Occipital lobe (tissue), 1 donor: ENCODE measurements at regions not wholly inside any gene's neighbourhood (a gene's known extent, or its start where the extent isn't known, plus 50 kb on each side); places are given as distances from the start of the nearest gene placed in this dataset.
"Not testable (repeated sequence)": the region's sequence is repeated elsewhere in the genome, so short reads cannot be mapped to it uniquely, and the experiment has no call there.

Experiments used
- DNase-seq: peaks from one replicate; lab custom pipeline; 2025; lab: John Stamatoyannopoulos, UW

- DNase-seq, result no peak
These were observed 223.0 kb upstream of the SYNCRIP start for GRCh38 chr6:85865420-85866369.

GRCh38 chr6:85864453-85865401 lies 222.0 kb upstream of the SYNCRIP start:
- DNase-seq, result no peak

DNA sequence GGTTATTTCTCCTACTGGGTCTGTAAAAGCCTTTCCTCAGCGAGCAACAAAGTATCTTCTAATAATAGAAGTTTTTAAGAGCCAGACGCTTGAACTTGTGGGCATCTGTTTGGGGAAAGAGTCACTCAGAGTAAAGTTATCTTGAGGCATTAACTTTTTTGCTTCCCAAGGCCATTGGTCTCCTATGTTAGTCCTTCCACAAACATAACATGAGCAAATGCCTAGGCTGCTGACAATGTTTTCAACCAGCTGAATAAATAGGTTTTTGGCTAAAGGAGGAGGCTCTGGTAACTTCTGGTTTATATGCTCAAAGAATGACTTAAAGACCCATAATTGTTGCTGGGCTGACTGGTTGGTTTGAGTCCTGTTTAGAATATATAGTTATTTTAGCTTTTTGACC lies 213.5 kb upstream of the SYNCRIP start:
- no peak for DNase-seq

DNA sequence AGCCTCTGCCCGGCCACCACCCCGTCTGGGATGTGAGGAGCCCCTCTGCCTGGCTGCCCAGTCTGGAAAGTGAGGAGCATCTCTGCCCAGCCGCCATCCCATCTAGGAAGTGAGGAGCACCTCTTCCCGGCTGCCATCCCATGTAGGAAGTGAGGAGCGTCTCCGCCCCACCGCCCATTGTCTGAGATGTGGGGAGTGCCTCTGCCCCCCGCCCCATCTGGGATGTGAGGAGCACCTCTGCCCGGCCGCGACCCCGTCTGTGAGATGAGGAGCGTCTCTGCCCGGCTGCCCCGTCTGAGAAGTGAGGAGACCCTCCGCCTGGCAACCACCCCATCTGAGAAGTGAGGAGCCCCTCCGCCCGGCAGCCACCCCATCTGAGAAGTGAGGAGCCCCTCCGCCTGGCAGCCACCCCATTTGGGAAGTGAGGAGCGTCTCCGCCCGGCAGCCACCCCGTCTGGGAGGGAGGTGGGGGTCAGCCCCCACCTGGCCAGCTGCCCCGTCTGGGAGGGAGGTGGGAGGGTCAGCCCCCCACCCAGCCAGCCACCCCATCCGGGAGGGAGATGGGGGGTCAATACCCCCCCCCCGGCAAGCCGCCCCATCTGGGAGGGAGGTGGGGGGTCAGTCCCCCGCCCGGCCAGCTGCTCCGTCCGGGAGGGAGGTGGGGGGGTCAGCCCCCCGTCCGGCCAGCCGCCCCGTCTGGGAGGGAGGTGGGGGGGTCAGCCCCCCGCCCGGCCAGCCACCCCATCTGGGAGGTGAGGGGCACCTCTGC lies 195.8 kb upstream of the SYNCRIP start:
- not testable (repeated sequence) for DNase-seq

GRCh38 chr6:85828973-85829372 lies 186.3 kb upstream of the SYNCRIP start:
- DNase-seq, result no peak

- DNase-seq, result no peak
These were observed 184.3 kb upstream of the SYNCRIP start for GRCh38 chr6:85826997-85827396.

DNA sequence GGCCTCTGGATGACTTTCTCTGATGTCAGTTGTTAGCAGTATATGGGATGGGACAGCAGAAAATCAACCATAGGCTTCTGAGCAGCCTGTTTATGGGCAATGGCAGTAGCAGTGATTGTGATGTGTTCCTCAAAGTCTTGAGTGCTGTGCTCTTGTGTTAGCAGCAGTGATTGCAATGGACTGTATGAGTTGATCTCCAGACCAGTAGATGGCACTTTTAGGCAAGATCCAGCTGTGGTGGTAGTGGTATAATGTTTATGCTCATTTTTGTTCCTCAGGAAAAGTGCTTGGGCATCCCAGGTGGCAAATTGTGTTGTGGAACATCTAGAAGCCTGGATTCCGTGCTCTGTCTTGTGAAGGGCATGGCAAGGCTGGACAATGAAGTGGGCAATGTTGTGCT lies 181.6 kb upstream of the SYNCRIP start:
- DNase-seq, result no peak

- no peak for DNase-seq
These were observed 167.9 kb upstream of the SYNCRIP start for GRCh38 chr6:85810558-85810957.

DNA sequence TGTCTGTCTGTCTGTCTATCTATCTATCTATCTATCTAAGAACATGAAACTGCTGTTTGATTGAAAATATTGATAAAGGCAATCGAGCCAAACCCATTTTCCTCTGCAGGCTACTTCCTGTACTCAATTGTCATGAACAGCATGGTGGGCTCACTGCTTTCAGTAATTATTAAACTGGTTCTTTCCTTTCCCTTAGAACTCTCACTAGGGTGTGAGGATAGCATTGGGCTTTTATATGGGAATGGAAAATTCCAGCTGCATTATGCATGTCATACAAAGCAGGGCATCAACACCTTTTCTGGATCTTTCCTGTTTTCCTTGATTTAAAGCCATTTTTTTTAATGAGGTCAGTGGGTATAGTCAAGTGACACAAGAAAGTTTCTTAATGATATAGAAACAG lies 161.0 kb upstream of the SYNCRIP start:
- no peak for DNase-seq

GRCh38 chr6:85802162-85802561 lies 159.5 kb upstream of the SYNCRIP start:
- DNase-seq, result no peak

GRCh38 chr6:85798931-85799652 lies 156.4 kb upstream of the SYNCRIP start:
- DNase-seq, result no peak

GRCh38 chr6:85797993-85798392 lies 155.3 kb upstream of the SYNCRIP start:
- DNase-seq, result no peak

- DNase-seq, result no peak
These were observed 153.3 kb upstream of the SYNCRIP start for GRCh38 chr6:85795945-85796344.

DNA sequence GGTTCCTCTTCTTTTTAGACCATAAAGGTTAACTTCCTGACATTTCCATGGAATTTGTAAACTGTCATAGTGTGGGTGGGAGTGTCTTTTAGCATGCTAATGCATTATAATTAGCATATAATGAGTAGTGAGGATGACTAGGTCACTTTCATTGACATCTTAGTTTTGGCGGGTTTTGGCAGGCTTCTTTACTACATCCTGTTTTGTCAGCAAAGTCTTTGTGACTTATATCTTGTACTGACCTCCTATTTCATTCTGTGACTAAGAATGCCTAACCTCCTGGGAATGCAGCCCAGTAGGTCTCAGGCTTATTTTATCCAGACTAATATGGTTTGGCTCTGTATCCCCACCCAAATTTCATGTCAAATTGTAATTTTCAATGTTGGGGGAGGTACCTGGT lies 149.6 kb upstream of the SYNCRIP start:
- DNase-seq, result no peak

DNA sequence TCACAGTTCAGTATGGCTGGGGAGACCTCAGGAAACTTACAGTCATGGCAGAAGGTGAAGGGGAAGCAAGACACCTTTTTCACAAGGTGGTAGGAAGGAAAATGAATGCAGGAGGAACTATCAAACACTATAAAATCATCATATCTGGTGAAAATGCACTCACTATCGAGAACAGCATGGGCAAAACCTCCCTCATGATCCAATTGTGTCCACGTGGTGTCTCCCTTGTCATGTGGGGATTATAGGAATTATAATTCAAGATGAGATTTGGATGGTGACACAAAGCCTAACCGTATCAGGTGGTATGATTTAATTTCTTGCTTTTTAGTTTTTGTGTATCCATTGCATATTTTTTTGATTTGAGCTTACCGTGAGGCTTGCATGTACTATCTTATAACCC lies 133.2 kb upstream of the SYNCRIP start:
- DNase-seq, result no peak

GRCh38 chr6:85772641-85773040 lies 130.0 kb upstream of the SYNCRIP start:
- no peak for DNase-seq

GRCh38 chr6:85771925-85772430 lies 129.3 kb upstream of the SYNCRIP start:
- no peak for DNase-seq

- no peak for DNase-seq
These were observed 128.8 kb upstream of the SYNCRIP start for GRCh38 chr6:85771455-85771854.

DNA sequence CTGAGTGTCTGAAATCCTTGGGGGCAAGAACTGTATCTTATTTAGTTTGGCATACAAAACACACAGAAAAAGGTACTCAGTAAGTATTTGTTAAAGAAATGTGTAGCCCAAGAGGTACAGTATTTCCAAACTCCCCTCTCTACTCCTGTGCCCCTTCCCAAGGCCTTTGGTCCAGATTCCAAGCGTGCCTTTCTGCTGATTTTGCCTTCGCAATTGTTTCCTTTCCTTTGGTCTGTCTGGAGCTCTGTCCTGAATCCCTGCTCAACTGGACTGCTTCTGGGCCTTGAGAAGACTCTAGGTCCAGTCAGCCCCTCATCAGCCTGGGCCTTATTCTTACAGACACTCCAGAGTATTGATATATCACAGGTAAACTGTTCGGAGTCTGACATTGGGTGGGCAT lies 122.2 kb upstream of the SYNCRIP start:
- no peak for DNase-seq

GRCh38 chr6:85756982-85757381 lies 114.3 kb upstream of the SYNCRIP start:
- no peak for DNase-seq

- DNase-seq, result no peak
These were observed 112.2 kb upstream of the SYNCRIP start for GRCh38 chr6:85754894-85755293.
